WI38 (cell line): ENCODE measurements at regions not wholly inside any gene's neighbourhood (a gene's known extent, or its start where the extent isn't known, plus 50 kb on each side); places are given as distances from the start of the nearest gene placed in this dataset.

Source experiments
- H3K4me3 ChIP-seq: 2 replicates; pipeline ENCODE4 v1.5.1; 2011; ENCODE audit warnings: low read depth, mild to moderate bottlenecking, control low read depth, low read length
- TF ChIP-seq, protein P1 (sequence below): IDR thresholded peaks from 2 replicates; pipeline ENCODE4 v1.5.1; 2012; ENCODE audit warnings: low read depth, mild to moderate bottlenecking, control low read depth, low read length

DNA sequence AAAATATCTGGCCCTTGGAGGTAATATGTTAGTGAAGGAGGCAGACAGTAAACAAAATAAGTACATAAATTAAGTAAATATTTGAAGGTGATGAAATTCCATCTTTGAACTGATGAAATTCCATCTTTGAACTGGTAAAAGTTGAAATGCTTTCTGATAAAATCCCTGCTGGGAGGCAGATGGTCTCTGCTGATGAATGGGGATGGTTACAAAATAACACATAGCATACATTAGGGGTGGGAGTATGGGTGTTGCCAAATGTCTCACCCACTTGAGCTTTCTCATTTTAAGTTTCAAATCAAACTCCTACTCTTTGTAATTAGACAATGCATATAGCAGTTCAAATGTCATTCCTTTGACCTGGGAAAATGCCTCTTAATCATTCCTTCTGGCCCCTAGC lies 77.5 kb upstream of the SORCS3 start:
- TF ChIP-seq, protein P1, sequence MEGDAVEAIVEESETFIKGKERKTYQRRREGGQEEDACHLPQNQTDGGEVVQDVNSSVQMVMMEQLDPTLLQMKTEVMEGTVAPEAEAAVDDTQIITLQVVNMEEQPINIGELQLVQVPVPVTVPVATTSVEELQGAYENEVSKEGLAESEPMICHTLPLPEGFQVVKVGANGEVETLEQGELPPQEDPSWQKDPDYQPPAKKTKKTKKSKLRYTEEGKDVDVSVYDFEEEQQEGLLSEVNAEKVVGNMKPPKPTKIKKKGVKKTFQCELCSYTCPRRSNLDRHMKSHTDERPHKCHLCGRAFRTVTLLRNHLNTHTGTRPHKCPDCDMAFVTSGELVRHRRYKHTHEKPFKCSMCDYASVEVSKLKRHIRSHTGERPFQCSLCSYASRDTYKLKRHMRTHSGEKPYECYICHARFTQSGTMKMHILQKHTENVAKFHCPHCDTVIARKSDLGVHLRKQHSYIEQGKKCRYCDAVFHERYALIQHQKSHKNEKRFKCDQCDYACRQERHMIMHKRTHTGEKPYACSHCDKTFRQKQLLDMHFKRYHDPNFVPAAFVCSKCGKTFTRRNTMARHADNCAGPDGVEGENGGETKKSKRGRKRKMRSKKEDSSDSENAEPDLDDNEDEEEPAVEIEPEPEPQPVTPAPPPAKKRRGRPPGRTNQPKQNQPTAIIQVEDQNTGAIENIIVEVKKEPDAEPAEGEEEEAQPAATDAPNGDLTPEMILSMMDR = no peak
- no peak overlapping the region for H3K4me3 ChIP-seq

DNA sequence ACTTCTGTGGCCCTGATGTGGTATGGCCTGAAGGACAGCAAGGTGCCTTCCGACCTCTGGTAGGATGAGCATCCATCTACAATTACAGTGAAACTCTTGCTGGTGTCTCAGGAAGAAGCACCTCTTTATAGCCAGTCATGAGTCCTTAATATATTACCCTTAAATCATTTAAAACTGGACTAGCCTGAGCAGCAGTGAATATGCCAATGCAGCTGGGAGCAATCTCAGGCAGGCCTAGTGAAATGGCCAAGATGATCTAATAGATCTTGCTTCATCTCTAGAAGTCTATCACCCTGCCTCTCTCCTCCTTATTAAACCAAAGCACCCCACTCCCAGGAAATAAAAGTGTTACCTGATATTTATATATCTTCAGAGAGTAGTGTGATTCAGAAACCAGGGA lies 66.7 kb upstream of the SORCS3 start:
- H3K4me3 ChIP-seq = no peak overlapping the region
- TF ChIP-seq, protein P1 = no peak

DNA sequence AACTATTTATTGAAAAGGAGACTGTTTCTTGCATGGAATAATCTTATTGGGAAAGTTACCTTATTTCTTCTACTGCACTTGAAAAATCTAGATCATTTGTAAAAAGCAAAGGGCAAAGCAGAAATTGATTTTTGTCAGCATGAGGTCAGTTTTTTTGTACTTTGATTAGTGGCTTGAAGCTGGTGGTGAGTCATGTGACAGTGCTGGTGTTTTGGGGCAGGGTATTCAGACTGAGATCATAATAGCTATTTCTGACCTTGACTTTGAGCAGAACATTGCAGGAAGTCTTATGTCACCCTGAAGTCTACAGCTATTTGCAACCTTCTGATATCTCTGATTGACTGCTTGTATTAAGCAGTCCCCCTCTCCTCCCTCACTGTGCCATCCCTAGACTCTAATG lies 66.3 kb upstream of the SORCS3 start:
- TF ChIP-seq, protein P1 = no peak
- no peak overlapping the region for H3K4me3 ChIP-seq

DNA sequence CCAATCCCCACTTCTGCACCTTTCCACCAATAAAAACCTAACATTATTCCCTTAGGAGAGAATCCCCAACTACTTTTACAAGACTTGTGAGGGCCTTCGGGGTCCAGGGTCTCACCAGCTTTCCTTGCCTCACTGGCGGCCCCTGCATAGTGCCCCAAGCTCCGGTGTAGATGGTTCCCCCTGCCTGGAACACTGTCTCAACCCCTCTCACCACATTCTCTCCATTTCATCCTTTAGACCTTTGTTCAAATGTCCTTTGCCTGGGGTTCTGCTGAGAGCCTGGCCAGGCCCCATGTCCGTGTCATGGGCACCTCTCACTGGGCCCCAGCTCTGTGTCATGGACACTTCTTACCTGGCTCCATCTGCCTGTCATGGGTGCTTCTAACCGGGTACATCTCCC lies 64.5 kb upstream of the SORCS3 start:
- TF ChIP-seq, protein P1 = no peak
- no peak overlapping the region for H3K4me3 ChIP-seq

DNA sequence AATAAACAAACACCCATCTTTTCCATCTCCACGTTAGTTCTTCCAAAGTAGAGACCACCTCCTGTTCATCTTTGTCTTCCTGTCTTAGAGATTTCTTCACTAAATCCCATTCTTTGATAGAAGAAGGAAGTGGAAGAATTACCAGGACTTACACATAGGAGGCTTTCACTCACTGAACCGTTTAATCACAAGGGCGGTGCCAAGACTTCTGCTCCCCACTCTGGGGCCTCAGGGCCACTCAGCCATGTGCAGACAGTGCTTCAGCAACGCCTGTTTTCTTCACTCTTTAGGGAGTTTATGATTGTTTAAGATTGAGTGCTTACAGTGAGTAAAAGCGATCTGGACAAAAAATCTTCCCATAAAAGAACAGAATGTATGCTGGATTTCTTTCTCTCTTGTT lies 63.9 kb upstream of the SORCS3 start:
- no peak overlapping the region for H3K4me3 ChIP-seq
- TF ChIP-seq, protein P1 = no peak

DNA sequence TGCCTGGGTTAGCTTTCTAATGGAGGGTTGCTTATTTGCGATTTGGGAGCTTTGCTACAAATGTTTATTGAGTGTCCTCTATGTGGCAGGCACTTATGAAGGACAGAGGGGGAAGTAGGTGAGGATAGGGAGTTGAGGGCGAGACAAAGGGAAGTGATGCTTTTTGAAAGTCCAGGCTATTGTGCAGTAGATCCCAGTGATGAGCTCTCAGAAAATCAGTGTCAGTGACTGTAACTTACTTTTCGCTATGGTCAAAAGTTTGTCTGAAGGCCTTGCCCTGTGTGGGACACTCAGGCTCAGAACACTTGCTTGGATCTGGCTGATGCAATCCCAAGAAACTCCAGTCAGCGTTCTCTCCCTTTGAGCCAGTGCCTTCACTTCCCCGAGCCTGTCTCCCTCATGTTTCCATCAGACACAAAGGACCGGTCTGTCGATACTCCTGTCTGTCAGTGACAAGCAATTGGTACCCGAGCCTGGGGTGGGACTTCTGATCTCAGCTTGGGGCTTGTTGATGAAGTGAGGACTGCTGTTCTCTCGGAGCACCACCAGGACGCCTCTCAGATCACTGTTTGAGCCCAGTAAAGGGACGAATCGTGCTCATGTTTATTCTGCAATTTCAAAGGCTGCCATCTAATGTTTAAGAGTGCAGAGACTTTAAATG lies 63.1 kb upstream of the SORCS3 start:
- H3K4me3 ChIP-seq = no peak overlapping the region

DNA sequence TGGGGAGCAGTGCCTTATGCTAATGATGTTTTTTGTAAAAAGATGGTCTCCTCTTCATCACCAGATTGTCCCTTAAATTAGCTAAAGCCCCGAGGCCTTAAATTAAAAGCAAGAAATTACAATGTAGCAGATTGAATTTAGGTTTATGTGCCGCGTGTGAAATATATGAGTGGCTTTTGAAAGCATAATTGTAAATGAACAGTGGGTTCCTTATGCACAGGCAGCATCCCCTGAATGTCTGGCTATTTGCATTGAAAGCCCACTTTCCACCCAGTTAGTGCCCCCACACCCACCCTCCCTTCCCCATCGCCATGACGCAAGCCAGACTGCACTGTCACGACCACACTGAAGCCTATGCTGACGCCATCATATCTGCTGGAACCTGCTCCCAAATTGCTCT lies 62.4 kb upstream of the SORCS3 start:
- no peak overlapping the region for H3K4me3 ChIP-seq
- TF ChIP-seq, protein P1 = no peak

More for the DNA sequence above, 63.1 kb upstream of the SORCS3 start:
- TF ChIP-seq, protein P1 = no peak
